Osteocyte (in vitro differentiated cells): ENCODE measurements at regions not wholly inside any gene's neighbourhood (a gene's known extent, or its start where the extent isn't known, plus 50 kb on each side); places are given as distances from the start of the nearest gene placed in this dataset.

ENCODE experiments used
- DNase-seq: peaks from one replicate; pipeline ENCODE4 v3.0.0; 2021; ENCODE audit warnings: mixed read lengths; ENCODE audit not compliant: unreplicated experiment; ENCODE audit errors: extremely low spot score
- H3K27ac Mint-ChIP-seq: one replicate; pipeline ENCODE4 v1.8.0; 2021; ENCODE audit warnings: mild to moderate bottlenecking, mixed read lengths; ENCODE audit not compliant: unreplicated experiment
- H3K27me3 Mint-ChIP-seq: one replicate; pipeline ENCODE4 v1.8.0; 2021; ENCODE audit warnings: mixed read lengths; ENCODE audit not compliant: unreplicated experiment
- H3K36me3 Mint-ChIP-seq: one replicate; pipeline ENCODE4 v1.8.0; 2021; ENCODE audit warnings: mixed read lengths; ENCODE audit not compliant: unreplicated experiment
- H3K4me1 Mint-ChIP-seq: one replicate; pipeline ENCODE4 v1.8.0; 2021; ENCODE audit warnings: mixed read lengths; ENCODE audit not compliant: unreplicated experiment
- H3K4me3 Mint-ChIP-seq: one replicate; pipeline ENCODE4 v1.8.0; 2021; ENCODE audit warnings: mild to moderate bottlenecking, moderate library complexity, mixed read lengths; ENCODE audit not compliant: unreplicated experiment
- H3K9me3 Mint-ChIP-seq: one replicate; pipeline ENCODE4 v1.8.0; 2021; ENCODE audit warnings: mixed read lengths; ENCODE audit not compliant: unreplicated experiment
- CTCF ChIP-seq: fragments of 200-600 bp; sonication (generic); IDR thresholded peaks from 2 replicates; pipeline ENCODE4 v1.5.0; 2021; ENCODE audit warnings: antibody characterized with exemption, mild to moderate bottlenecking, moderate library complexity

- no peak for TF ChIP-seq CTCF
- Mint-ChIP-seq H3K9me3 (no peaks in the 10 kb centered on the region), H3K27me3 (no peaks in the 10 kb centered on the region), H3K4me1 (peaks cover 83% of the 10 kb centered on the region), H3K36me3 (no peaks in the 10 kb centered on the region), H3K27ac (peak overlapping the region; percentile 97), H3K4me3 (peak overlapping the region; percentile 77)
- DNase-seq: no peak
Measured at GRCh38 chr7:130912082-130912861, 178.3 kb upstream of the KLF14 start.

- H3K27me3 Mint-ChIP-seq: no peaks in the 10 kb centered on the region
- H3K36me3 Mint-ChIP-seq: no peaks in the 10 kb centered on the region
- DNase-seq: peak; percentile 86
- H3K27ac Mint-ChIP-seq: peak overlapping the region; percentile 97
- H3K9me3 Mint-ChIP-seq: no peaks in the 10 kb centered on the region
- peaks cover 86% of the 10 kb centered on the region for H3K4me1 Mint-ChIP-seq
- no peak for TF ChIP-seq CTCF
- H3K4me3 Mint-ChIP-seq: peak overlapping the region; percentile 77
Measured at GRCh38 chr7:130912862-130913638, 179.0 kb upstream of the KLF14 start.

DNA sequence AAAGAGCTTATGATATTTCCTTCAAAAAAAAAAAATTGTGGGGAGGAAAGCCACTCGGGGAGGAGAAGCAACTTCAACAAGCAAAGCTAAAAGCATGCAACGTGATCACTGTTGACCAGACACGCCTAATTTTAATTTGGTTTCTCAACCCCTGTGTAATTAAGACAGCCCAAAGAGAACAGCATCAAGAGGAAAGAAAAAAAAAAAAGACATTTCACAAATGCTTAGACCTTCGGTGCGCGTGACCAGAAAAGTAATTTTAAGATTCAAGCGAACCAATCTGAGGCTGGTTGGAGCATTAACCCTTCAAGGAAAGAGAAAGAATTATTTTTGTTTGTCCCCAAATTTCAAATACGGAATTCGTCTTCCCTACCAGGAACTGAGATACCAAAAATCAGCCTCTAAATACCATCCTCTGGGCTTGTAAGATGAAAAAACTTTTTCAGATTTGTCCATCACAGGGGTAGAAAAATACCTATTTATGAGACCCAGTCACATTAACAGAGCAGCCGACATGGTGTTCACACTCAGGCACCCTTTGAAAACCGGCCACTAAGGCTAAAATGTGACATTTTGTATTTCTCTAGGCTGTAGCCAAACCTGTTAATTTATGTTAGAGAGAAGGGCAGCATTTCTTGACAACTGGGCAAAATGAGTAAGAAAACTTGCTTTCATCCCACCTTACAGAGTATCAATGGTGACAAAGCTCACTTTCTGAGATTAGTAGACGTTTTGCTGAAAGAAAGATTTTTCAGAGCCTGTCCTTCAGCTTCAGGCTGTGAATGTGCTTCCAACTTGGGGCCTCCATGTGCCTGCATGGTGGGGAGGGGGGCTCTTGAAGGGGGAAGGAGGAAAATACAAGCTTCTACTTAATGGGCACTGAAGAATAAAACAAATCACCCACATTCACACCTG, 179.9 kb upstream of the KLF14 start:
- H3K27ac Mint-ChIP-seq: peak overlapping the region; percentile 97
- H3K36me3 Mint-ChIP-seq: no peaks in the 10 kb centered on the region
- H3K4me3 Mint-ChIP-seq: peak overlapping the region; percentile 77
- no peak for TF ChIP-seq CTCF
- H3K4me1 Mint-ChIP-seq: peaks cover 87% of the 10 kb centered on the region
- H3K9me3 Mint-ChIP-seq: no peaks in the 10 kb centered on the region
- DNase-seq: no peak
- H3K27me3 Mint-ChIP-seq: no peaks in the 10 kb centered on the region

DNA sequence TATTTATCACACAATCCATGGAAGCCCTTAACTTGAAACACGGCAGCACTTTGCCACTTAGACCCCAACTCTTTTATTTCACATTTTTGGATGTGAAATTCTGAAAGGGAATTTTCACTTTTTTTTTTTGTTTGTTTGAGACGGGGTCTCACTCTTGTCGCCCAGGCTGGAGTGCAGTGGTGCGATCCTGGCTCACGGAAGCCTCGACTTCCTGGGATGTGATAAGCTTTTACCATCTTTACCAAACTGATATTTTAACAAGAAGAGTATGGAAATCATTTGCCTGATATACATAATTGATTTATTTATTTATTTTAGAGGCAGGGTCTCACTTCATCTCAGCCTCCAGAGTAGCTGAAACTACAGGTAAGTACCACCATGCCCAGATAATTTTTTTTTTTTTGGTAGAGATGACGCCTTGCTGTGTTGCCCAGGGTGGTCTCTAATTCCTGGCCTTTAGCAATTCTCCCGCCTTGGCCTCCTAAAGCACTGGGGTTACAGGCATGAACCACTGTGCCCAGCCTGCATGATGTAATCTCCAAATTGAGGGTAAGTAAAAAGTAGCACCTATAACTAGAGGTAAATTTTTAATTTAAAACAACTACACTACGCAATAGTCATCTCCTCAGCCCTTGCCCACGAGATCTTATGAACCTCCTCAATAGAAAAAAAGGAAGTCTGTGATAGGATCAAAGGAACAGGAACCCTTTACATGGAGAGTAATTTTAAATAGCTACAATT, 180.7 kb upstream of the KLF14 start:
- Mint-ChIP-seq H3K36me3 (no peaks in the 10 kb centered on the region), H3K27ac (peak overlapping the region; percentile 97), H3K4me3 (peak overlapping the region; percentile 7), H3K27me3 (no peaks in the 10 kb centered on the region), H3K9me3 (no peaks in the 10 kb centered on the region), H3K4me1 (peaks cover 85% of the 10 kb centered on the region)
- no peak for TF ChIP-seq CTCF
- DNase-seq: no peak
